OCI-LY3 (cell line): ENCODE measurements at regions not wholly inside any gene's neighbourhood (a gene's known extent, or its start where the extent isn't known, plus 50 kb on each side); places are given as distances from the start of the nearest gene placed in this dataset.
"Not testable (repeated sequence)": the region's sequence is repeated elsewhere in the genome, so short reads cannot be mapped to it uniquely, and the experiment has no call there.

ENCODE experiments used
- H2AFZ ChIP-seq: fragments of 200-600, 300-600 bp; shearing (Covaris generic); 2 replicates; pipeline ENCODE4 v1.6.0; 2014; ENCODE audit warnings: antibody characterized with exemption, low read depth, low read length
- H3K27ac ChIP-seq: fragments of 200-600, 300-600 bp; sonication (generic); 2 replicates; pipeline ENCODE4 v1.5.1; 2014; ENCODE audit warnings: mild to moderate bottlenecking, low read length, moderate library complexity, mixed read lengths
- H3K27me3 ChIP-seq: fragments of 200-600, 300-600 bp; sonication (generic); 2 replicates; pipeline ENCODE4 v1.6.1; 2014; ENCODE audit warnings: low read depth, low read length, mixed read lengths
- H3K36me3 ChIP-seq: fragments of 200-600, 300-600 bp; sonication (generic); replicated peaks from 2 replicates; pipeline ENCODE3; 2014; ENCODE audit warnings: low read depth, low read length, mixed read lengths
- H3K4me1 ChIP-seq: fragments of 300-600, 200-600 bp; sonication (generic); 2 replicates; pipeline ENCODE4 v1.6.1; 2014; ENCODE audit warnings: low read length, mixed read lengths
- H3K4me2 ChIP-seq: fragments of 200-600, 300-600 bp; sonication (generic); 2 replicates; pipeline ENCODE4 v1.6.1; 2014; ENCODE audit warnings: low read length, mixed read lengths
- H3K4me3 ChIP-seq: fragments of 300-600, 200-600 bp; sonication (generic); 2 replicates; pipeline ENCODE4 v1.5.1; 2014; ENCODE audit warnings: antibody characterized with exemption, mild to moderate bottlenecking, low read length, moderate library complexity
- H3K79me2 ChIP-seq: fragments of 300-600, 200-600 bp; shearing (Covaris generic); 2 replicates; pipeline ENCODE4 v1.6.1; 2014; ENCODE audit warnings: mild to moderate bottlenecking, low read length, mixed read lengths
- H3K9ac ChIP-seq: fragments of 300-600, 200-600 bp; shearing (Covaris generic); 2 replicates; pipeline ENCODE4 v1.6.0; 2014; ENCODE audit warnings: mild to moderate bottlenecking, low read length, moderate library complexity
- H3K9me3 ChIP-seq: fragments of 200-600, 300-600 bp; shearing (Covaris generic); 2 replicates; pipeline ENCODE4 v1.6.1; 2014; ENCODE audit warnings: low read length, mixed read lengths; ENCODE audit not compliant: insufficient read depth
- H4K20me1 ChIP-seq: fragments of 200-600, 300-600 bp; sonication (generic); 2 replicates; pipeline ENCODE4 v1.6.1; 2016; ENCODE audit warnings: low read length, mixed read lengths; ENCODE audit not compliant: insufficient read depth
- EZH2phosphoT487 ChIP-seq: fragments of 200-600 bp; shearing (Covaris generic); IDR thresholded peaks from 2 replicates; pipeline ENCODE4 v1.6.1; 2018; ENCODE audit warnings: antibody characterized with exemption, mixed run types, low read depth
- TF ChIP-seq, protein P1 (sequence below): fragments of 200-600, 300-600 bp; sonication (generic); IDR thresholded peaks from 2 replicates; pipeline ENCODE4 v1.5.1; 2014; ENCODE audit warnings: antibody characterized with exemption, low read length, low read depth

DNA sequence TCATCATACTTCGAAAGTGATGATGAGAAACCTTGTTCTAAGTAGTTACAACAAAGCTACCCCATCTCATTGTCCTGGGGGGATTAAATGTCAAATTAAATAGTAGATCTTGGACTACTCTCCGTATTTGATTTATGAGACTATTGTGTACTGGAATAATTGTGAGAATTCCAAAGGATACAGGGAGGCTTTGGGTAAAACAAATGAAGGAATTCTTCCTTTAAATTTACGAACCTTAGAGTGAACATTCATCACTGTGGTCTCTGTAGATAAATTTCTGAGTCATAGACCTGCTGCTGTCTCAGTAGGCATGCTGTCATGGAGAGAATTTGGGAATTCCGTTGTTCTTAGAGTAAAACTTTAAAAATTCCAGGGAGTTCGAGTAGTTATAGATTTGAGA, 836.2 kb downstream of the DNAH5 start:
- no peak overlapping the region for H2AFZ ChIP-seq

GRCh38 chr5:13107537-13107936, 837.0 kb downstream of the DNAH5 start:
- H3K9me3 ChIP-seq, result no peaks in the 10 kb centered on the region
- H3K36me3 ChIP-seq, result no peaks in the 10 kb centered on the region
- no peak overlapping the region for H3K4me3 ChIP-seq
- no peak overlapping the region for H2AFZ ChIP-seq
- H3K27ac ChIP-seq, result no peak overlapping the region
- no peaks in the 10 kb centered on the region for H3K27me3 ChIP-seq
- no peaks in the 10 kb centered on the region for H4K20me1 ChIP-seq
- no peak overlapping the region for H3K9ac ChIP-seq
- H3K4me1 ChIP-seq, result no peaks in the 10 kb centered on the region
- no peaks in the 10 kb centered on the region for H3K79me2 ChIP-seq
- no peak for TF ChIP-seq EZH2phosphoT487
- TF ChIP-seq, protein P1, sequence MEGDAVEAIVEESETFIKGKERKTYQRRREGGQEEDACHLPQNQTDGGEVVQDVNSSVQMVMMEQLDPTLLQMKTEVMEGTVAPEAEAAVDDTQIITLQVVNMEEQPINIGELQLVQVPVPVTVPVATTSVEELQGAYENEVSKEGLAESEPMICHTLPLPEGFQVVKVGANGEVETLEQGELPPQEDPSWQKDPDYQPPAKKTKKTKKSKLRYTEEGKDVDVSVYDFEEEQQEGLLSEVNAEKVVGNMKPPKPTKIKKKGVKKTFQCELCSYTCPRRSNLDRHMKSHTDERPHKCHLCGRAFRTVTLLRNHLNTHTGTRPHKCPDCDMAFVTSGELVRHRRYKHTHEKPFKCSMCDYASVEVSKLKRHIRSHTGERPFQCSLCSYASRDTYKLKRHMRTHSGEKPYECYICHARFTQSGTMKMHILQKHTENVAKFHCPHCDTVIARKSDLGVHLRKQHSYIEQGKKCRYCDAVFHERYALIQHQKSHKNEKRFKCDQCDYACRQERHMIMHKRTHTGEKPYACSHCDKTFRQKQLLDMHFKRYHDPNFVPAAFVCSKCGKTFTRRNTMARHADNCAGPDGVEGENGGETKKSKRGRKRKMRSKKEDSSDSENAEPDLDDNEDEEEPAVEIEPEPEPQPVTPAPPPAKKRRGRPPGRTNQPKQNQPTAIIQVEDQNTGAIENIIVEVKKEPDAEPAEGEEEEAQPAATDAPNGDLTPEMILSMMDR, result no peak
- no peak overlapping the region for H3K4me2 ChIP-seq

More for the DNA sequence above, 836.2 kb downstream of the DNAH5 start:
- no peaks in the 10 kb centered on the region for H3K27me3 ChIP-seq
- no peaks in the 10 kb centered on the region for H3K4me1 ChIP-seq
- H3K79me2 ChIP-seq, result no peaks in the 10 kb centered on the region
- no peak overlapping the region for H3K27ac ChIP-seq
- H3K4me3 ChIP-seq, result no peak overlapping the region
- no peaks in the 10 kb centered on the region for H4K20me1 ChIP-seq
- no peak overlapping the region for H3K4me2 ChIP-seq
- no peak overlapping the region for H3K9ac ChIP-seq
- no peaks in the 10 kb centered on the region for H3K9me3 ChIP-seq
- H3K36me3 ChIP-seq, result no peaks in the 10 kb centered on the region
- no peak for TF ChIP-seq EZH2phosphoT487
- TF ChIP-seq, protein P1, result no peak

GRCh38 chr5:13081116-13081515, 863.4 kb downstream of the DNAH5 start:
- TF ChIP-seq, protein P1, result no peak
- no peak for TF ChIP-seq EZH2phosphoT487
- Histone ChIP-seq H3K9ac (no peak overlapping the region), H3K4me1 (no peaks in the 10 kb centered on the region), H4K20me1 (no peaks in the 10 kb centered on the region), H3K27ac (no peak overlapping the region), H3K36me3 (no peaks in the 10 kb centered on the region), H3K27me3 (no peaks in the 10 kb centered on the region), H3K79me2 (no peaks in the 10 kb centered on the region), H2AFZ (no peak overlapping the region), H3K9me3 (no peaks in the 10 kb centered on the region), H3K4me3 (no peak overlapping the region), H3K4me2 (no peak overlapping the region)

DNA sequence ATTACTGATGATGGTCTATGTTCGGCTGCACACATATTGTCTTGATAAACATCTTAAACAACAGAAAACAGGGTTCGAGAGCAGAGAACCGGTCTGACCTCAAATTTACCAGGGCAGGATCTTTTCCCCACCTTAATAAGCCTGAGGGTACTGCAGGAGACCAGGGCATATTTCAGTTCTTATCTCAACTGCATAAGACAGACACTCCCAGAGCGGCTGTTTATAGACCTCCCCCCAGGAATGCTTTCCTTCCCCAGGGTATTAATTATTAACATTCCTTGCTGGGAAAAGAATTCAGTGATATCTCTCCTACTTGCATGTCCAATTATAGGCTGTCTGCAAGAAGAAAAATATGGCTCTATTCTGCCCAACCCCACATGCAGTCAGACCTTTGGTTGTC, 871.6 kb downstream of the DNAH5 start:
- not testable (repeated sequence) for H3K4me1 ChIP-seq, H3K27ac ChIP-seq, H3K4me3 ChIP-seq, H4K20me1 ChIP-seq, H3K9me3 ChIP-seq, H3K27me3 ChIP-seq, H3K79me2 ChIP-seq, H3K4me2 ChIP-seq, H3K36me3 ChIP-seq, H2AFZ ChIP-seq, H3K9ac ChIP-seq

DNA sequence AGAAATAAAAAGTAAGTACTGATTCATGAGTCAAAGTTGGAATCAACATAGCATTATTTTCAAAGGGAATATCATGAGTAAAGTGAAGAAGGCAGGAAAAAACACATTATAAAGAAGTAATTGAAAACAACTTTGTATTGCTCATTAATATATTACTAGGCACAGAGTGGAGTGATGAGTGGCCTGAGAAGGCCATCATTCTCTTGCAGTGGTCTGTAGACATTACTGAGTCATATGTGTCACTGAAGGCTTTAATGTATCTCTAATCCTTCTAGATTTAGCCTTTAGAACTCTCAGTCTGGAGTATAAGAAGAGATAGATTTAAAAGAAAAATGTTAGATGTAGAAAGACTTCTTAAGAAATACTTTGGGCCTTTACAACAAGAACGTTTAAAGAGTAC, 881.4 kb downstream of the DNAH5 start:
- no peaks in the 10 kb centered on the region for H3K27me3 ChIP-seq
- H3K4me2 ChIP-seq, result no peak overlapping the region
- H4K20me1 ChIP-seq, result no peaks in the 10 kb centered on the region
- H3K79me2 ChIP-seq, result no peaks in the 10 kb centered on the region
- no peak overlapping the region for H3K4me3 ChIP-seq
- no peak overlapping the region for H3K27ac ChIP-seq
- no peaks in the 10 kb centered on the region for H3K36me3 ChIP-seq
- H3K4me1 ChIP-seq, result no peaks in the 10 kb centered on the region
- H3K9ac ChIP-seq, result no peak overlapping the region
- H2AFZ ChIP-seq, result no peak overlapping the region
- no peak for TF ChIP-seq EZH2phosphoT487
- TF ChIP-seq, protein P1, result no peak
- no peaks in the 10 kb centered on the region for H3K9me3 ChIP-seq
